ENCODE measurements at regions not wholly inside any gene's neighbourhood (a gene's known extent, or its start where the extent isn't known, plus 50 kb on each side); places are given as distances from the start of the nearest gene placed in this dataset.

DNA sequence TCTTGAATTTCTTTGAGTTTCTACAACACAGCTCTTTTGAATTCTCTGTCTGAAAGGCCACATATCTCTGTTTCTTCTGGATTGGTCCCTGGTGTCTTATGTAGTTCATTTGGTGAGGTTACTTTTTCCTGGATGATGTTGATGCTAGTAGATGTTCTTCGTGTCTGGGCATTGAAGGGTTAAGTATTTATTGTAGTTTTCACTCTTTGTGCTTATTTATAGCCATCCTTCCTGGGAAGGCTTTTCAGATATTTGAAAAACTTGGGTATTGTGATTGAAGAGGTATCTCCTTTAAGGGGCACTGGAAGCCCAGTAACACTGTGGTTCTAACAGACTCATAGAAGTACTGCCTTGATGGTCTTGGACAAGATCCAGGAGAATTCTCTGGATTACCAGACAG, 338.5 kb upstream of the SPRY2 start:
- TF ChIP-seq EZH2 (IDR thresholded peaks at IDR 0.05) (no peak), POLR2AphosphoS5 (IDR thresholded peaks at IDR 0.05; ENCODE audit: borderline replicate concordance, low read depth, low read length) (no peak)

Data from SK-N-MC (cell line).